ENCODE measurements at regions not wholly inside any gene's neighbourhood (a gene's known extent, or its start where the extent isn't known, plus 50 kb on each side); places are given as distances from the start of the nearest gene placed in this dataset.

DNA sequence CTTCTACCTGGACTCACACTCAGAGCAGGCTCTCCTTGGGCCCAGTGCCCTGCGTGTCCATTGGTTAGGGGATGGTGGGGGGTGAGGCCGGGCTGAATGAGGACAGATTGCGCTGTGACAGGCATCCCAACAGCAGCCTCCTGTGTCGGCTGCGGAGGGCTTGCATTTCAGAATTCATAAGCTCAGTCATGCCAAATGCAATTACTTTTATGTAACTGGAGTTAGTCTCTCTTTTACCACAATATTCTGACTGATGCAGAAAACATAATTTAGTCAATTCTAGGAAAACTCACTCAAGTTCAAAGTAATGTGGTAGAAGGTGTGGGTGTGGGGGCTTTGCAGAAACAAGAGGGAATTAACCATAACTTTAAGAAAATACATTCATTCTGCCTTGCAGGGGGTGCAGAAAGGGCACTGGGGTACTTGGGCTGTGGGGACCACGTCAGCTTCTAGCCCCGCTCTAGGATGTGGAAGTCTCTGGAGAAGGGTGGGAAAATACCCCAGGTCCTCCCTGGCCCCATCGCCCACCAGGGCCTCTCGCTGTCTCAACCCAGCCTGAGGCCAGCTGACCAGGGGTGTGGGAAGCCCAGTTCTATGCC lies 257.7 kb downstream of the ADGRD1 start:
- TF ChIP-seq EP300 (IDR thresholded peaks at IDR 0.05) (no peak), CTCF (IDR thresholded peaks at IDR 0.05) (no peak), POLR2A (IDR thresholded peaks at IDR 0.05) (no peak)
